ENCODE measurements at regions not wholly inside any gene's neighbourhood (a gene's known extent, or its start where the extent isn't known, plus 50 kb on each side); places are given as distances from the start of the nearest gene placed in this dataset.

DNA sequence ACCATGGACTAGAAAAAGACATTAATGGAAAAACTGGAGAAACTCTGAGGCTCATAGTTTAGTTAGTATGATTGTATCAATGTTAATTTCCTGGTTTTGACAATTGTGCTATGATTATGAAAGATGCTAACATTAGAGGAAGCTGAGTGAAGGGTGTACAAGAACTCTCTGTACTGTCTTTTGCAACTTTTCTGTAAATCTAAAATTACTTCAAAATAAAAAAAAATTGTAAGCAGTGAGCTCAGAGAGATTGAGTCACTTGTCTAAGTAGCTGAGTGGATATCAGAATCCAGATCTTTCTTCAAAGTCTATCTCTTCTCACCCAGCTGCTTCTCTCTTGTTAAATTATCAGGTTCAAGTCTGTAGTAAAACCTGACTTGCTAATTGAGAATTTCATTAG lies 181.1 kb downstream of the PLCE1 start:
- DNase-seq (ENCODE audit: low spot score), result no peak
- H3K4me3 ChIP-seq (replicated peaks in 1 of 3; ENCODE audit: insufficient read depth in 1 of 3, low read depth in 2 of 3, low read length in 3 of 3), result no peak overlapping the region
- H3K27ac ChIP-seq (ENCODE audit: extremely low read length, insufficient read depth, low read length), result no peak overlapping the region
- H3K36me3 ChIP-seq (replicated peaks in 1 of 2; ENCODE audit: control insufficient read depth in 1 of 2, insufficient read depth in 2 of 2, low read length in 2 of 2), result no peaks in the 10 kb centered on the region
- H3K79me2 ChIP-seq (ENCODE audit: insufficient read depth, low read length), result no peaks in the 10 kb centered on the region
- H3K9me3 ChIP-seq (ENCODE audit: low read length), result no peaks in the 10 kb centered on the region
- no peak for FAIRE-seq
- in situ Hi-C loops (cut with HindIII; ENCODE audit: extremely low pct_ligation_motif_present, low pct_unique_long_range_greater_than_20kb), result no loop called here
- H3K27me3 ChIP-seq (ENCODE audit: control insufficient read depth in 1 of 2, insufficient read depth in 2 of 2, low read length in 2 of 2), result no peaks in the 10 kb centered on the region
- no peaks in the 10 kb centered on the region for H3K4me1 ChIP-seq (ENCODE audit: insufficient read depth, low read length)
- H2AFZ ChIP-seq (ENCODE audit: low read length), result no peak overlapping the region
- no peak overlapping the region for H3K4me2 ChIP-seq (ENCODE audit: low read depth, low read length)
- no peak for ATAC-seq
- POLR2A ChIA-PET, result no interaction called here
- BruUV-seq (replicated peaks), result no TSS peak
- intact Hi-C loops (cut with micrococcal nuclease; ENCODE audit: unreplicated experiment), result no loop called here
- H4K20me1 ChIP-seq (ENCODE audit: insufficient read depth, low read length), result no peaks in the 10 kb centered on the region
- CTCF ChIA-PET (ENCODE audit: low intra/inter-chr PET ratio, low total read pairs), result no interaction called here
- H3K9ac ChIP-seq (ENCODE audit: insufficient read depth, low read depth, low read length), result no peak overlapping the region
- TF ChIP-seq ZNF552 (CRISPR knock-in tag; IDR thresholded peaks at IDR 0.05; ENCODE audit: borderline replicate concordance), result no peak
- TF ChIP-seq HOXA5 (CRISPR knock-in tag; IDR thresholded peaks at IDR 0.05), result no peak
- TF ChIP-seq, protein P1, sequence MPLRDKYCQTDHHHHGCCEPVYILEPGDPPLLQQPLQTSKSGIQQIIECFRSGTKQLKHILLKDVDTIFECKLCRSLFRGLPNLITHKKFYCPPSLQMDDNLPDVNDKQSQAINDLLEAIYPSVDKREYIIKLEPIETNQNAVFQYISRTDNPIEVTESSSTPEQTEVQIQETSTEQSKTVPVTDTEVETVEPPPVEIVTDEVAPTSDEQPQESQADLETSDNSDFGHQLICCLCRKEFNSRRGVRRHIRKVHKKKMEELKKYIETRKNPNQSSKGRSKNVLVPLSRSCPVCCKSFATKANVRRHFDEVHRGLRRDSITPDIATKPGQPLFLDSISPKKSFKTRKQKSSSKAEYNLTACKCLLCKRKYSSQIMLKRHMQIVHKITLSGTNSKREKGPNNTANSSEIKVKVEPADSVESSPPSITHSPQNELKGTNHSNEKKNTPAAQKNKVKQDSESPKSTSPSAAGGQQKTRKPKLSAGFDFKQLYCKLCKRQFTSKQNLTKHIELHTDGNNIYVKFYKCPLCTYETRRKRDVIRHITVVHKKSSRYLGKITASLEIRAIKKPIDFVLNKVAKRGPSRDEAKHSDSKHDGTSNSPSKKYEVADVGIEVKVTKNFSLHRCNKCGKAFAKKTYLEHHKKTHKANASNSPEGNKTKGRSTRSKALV (CRISPR knock-in tag; IDR thresholded peaks at IDR 0.05), result no peak
- TF ChIP-seq, protein P2, sequence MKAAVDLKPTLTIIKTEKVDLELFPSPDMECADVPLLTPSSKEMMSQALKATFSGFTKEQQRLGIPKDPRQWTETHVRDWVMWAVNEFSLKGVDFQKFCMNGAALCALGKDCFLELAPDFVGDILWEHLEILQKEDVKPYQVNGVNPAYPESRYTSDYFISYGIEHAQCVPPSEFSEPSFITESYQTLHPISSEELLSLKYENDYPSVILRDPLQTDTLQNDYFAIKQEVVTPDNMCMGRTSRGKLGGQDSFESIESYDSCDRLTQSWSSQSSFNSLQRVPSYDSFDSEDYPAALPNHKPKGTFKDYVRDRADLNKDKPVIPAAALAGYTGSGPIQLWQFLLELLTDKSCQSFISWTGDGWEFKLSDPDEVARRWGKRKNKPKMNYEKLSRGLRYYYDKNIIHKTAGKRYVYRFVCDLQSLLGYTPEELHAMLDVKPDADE (CRISPR knock-in tag; IDR thresholded peaks at IDR 0.05), result no peak
- TF ChIP-seq ZKSCAN8 (CRISPR knock-in tag; IDR thresholded peaks at IDR 0.05; ENCODE audit: borderline replicate concordance), result no peak
- TF ChIP-seq, protein P3, sequence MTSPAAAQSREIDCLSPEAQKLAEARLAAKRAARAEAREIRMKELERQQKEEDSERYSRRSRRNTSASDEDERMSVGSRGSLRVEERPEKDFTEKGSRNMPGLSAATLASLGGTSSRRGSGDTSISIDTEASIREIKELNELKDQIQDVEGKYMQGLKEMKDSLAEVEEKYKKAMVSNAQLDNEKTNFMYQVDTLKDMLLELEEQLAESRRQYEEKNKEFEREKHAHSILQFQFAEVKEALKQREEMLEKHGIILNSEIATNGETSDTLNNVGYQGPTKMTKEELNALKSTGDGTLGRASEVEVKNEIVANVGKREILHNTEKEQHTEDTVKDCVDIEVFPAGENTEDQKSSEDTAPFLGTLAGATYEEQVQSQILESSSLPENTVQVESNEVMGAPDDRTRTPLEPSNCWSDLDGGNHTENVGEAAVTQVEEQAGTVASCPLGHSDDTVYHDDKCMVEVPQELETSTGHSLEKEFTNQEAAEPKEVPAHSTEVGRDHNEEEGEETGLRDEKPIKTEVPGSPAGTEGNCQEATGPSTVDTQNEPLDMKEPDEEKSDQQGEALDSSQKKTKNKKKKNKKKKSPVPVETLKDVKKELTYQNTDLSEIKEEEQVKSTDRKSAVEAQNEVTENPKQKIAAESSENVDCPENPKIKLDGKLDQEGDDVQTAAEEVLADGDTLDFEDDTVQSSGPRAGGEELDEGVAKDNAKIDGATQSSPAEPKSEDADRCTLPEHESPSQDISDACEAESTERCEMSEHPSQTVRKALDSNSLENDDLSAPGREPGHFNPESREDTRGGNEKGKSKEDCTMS (CRISPR knock-in tag; conservative IDR thresholded peaks at IDR 0.05), result no peak
- TF ChIP-seq, protein P4, sequence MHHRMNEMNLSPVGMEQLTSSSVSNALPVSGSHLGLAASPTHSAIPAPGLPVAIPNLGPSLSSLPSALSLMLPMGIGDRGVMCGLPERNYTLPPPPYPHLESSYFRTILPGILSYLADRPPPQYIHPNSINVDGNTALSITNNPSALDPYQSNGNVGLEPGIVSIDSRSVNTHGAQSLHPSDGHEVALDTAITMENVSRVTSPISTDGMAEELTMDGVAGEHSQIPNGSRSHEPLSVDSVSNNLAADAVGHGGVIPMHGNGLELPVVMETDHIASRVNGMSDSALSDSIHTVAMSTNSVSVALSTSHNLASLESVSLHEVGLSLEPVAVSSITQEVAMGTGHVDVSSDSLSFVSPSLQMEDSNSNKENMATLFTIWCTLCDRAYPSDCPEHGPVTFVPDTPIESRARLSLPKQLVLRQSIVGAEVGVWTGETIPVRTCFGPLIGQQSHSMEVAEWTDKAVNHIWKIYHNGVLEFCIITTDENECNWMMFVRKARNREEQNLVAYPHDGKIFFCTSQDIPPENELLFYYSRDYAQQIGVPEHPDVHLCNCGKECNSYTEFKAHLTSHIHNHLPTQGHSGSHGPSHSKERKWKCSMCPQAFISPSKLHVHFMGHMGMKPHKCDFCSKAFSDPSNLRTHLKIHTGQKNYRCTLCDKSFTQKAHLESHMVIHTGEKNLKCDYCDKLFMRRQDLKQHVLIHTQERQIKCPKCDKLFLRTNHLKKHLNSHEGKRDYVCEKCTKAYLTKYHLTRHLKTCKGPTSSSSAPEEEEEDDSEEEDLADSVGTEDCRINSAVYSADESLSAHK (CRISPR knock-in tag; IDR thresholded peaks at IDR 0.05; ENCODE audit: borderline replicate concordance), result no peak
- TF ChIP-seq, protein P5, sequence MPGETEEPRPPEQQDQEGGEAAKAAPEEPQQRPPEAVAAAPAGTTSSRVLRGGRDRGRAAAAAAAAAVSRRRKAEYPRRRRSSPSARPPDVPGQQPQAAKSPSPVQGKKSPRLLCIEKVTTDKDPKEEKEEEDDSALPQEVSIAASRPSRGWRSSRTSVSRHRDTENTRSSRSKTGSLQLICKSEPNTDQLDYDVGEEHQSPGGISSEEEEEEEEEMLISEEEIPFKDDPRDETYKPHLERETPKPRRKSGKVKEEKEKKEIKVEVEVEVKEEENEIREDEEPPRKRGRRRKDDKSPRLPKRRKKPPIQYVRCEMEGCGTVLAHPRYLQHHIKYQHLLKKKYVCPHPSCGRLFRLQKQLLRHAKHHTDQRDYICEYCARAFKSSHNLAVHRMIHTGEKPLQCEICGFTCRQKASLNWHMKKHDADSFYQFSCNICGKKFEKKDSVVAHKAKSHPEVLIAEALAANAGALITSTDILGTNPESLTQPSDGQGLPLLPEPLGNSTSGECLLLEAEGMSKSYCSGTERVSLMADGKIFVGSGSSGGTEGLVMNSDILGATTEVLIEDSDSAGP (CRISPR knock-in tag; IDR thresholded peaks at IDR 0.05; ENCODE audit: borderline replicate concordance), result no peak
